A549 (cell line): ENCODE measurements at regions not wholly inside any gene's neighbourhood (a gene's known extent, or its start where the extent isn't known, plus 50 kb on each side); places are given as distances from the start of the nearest gene placed in this dataset.

Source experiments
- ATAC-seq, 2 experiments: fragments of 200-7000 bp in 1 of 2; fragments of >200 bp in 1 of 2; cut with Nextera tagmentation in 1 of 2; cut with Tn5 transposase in 1 of 2; 3 replicates each; pipeline versions ENCODE4 v1.8.0 to v1.9.1; 2018 to 2020; ENCODE audit warnings: mild to moderate bottlenecking in 1 of 2, moderate library complexity in 1 of 2
- CTCF ChIA-PET: fragments of 300-600 bp; sonication (Branson Sonifier 250); formaldehyde crosslinking; extraction: SDS; loops from one replicate; lab custom pipeline; 2021; ENCODE audit warnings: antibody characterized with exemption, inconsistent platforms; lab: Yijun Ruan, JAX
- POLR2A ChIA-PET: fragments of 350-600 bp; formaldehyde crosslinking; extraction: SDS; loops from one replicate; lab custom pipeline; 2021; ENCODE audit warnings: antibody characterized with exemption, inconsistent platforms; lab: Yijun Ruan, JAX
- DNase-seq, 2 experiments: peaks; one replicate each; pipeline versions ENCODE4 v3.0.0 to v3.0.0-alpha.2; 2011 to 2016; ENCODE audit warnings: low read depth in 1 of 2, low spot score in 1 of 2
- FAIRE-seq: peaks from 2 replicates; lab custom pipeline; 2011; peaks lifted over from hg19 to GRCh38; lab: Jason Lieb, UNC
- H3K27ac ChIP-seq, 2 experiments: fragments of >200 bp; sonication (Bioruptor Twin); formaldehyde crosslinking; 3 replicates each; pipeline ENCODE4 v1.5.1; 2016 to 2017
- H3K4me1 ChIP-seq: fragments of >200 bp; sonication (Bioruptor Twin); formaldehyde crosslinking; 3 replicates; pipeline ENCODE4 v1.6.1; 2016
- H3K4me2 ChIP-seq: fragments of >200 bp; sonication (Bioruptor Twin); formaldehyde crosslinking; 3 replicates; pipeline ENCODE4 v1.6.1; 2016
- H3K4me3 ChIP-seq: fragments of >200 bp; sonication (Bioruptor Twin); formaldehyde crosslinking; 3 replicates; pipeline ENCODE4 v1.5.1; 2016
- H3K9me3 ChIP-seq: fragments of >200 bp; sonication (Bioruptor Twin); formaldehyde crosslinking; 3 replicates; pipeline ENCODE4 v1.6.1; 2016
- CBX2 ChIP-seq: fragments of 200-600 bp; sonication (generic); IDR thresholded peaks from 2 replicates; pipeline ENCODE4 v1.6.1; 2016; ENCODE audit warnings: low read depth, mild to moderate bottlenecking, borderline replicate concordance
- CBX8 ChIP-seq: fragments of 200-600 bp; sonication (generic); IDR thresholded peaks from 2 replicates; pipeline ENCODE4 v1.6.1; 2016
- CHD2 ChIP-seq: fragments of 150-350 bp; IDR thresholded peaks from 2 replicates; pipeline ENCODE4 v1.6.1; 2014; ENCODE audit warnings: low read length; ENCODE audit not compliant: partially characterized antibody
- EHMT2 ChIP-seq: fragments of 200-600 bp; sonication (generic); IDR thresholded peaks from 2 replicates; pipeline ENCODE4 v1.6.1; 2016; ENCODE audit warnings: antibody characterized with exemption, low read depth, mild to moderate bottlenecking, moderate library complexity
- ELK1 ChIP-seq: fragments of 150-350 bp; IDR thresholded peaks from 2 replicates; pipeline ENCODE4 v1.6.1; 2014; ENCODE audit warnings: low read depth, mild to moderate bottlenecking, low read length
- EP300 ChIP-seq, 2 experiments: fragments of >200 bp; sonication (Bioruptor Twin); formaldehyde crosslinking; IDR thresholded peaks; 2 replicates in 1 of 2; 3 replicates in 1 of 2; pipeline ENCODE4 v1.6.1; 2016 to 2017
- ESRRA ChIP-seq: fragments of 150-350 bp; IDR thresholded peaks from 2 replicates; pipeline ENCODE4 v1.6.1; 2014; ENCODE audit warnings: mild to moderate bottlenecking, low read length, borderline replicate concordance
- FOSB ChIP-seq: fragments of 250-450 bp; sonication (Bioruptor Pico); IDR thresholded peaks from 2 replicates; pipeline ENCODE4 v1.5.0; 2020; ENCODE audit warnings: mild to moderate bottlenecking, moderate library complexity
- FOSL2 ChIP-seq, 2 experiments: fragments of 450-650 bp in 1 of 2; fragments of >200 bp in 1 of 2; sonication (Bioruptor Twin) in 1 of 2; formaldehyde crosslinking; IDR thresholded peaks; 2 replicates each; pipeline versions ENCODE4 v1.5.0 to v1.6.1; 2016 to 2020; ENCODE audit warnings: mild to moderate bottlenecking in 1 of 2, moderate library complexity in 1 of 2
- HES2 ChIP-seq: fragments of >200 bp; sonication (Bioruptor Twin); formaldehyde crosslinking; IDR thresholded peaks from 2 replicates; pipeline ENCODE4 v1.6.1; 2016
- HMGXB4 ChIP-seq: fragments of 250-450 bp; sonication (Bioruptor Pico); IDR thresholded peaks from 2 replicates; pipeline ENCODE4 v1.5.0; 2021; ENCODE audit warnings: mild to moderate bottlenecking, moderate library complexity, borderline replicate concordance
- HOXB5 ChIP-seq: fragments of 250-450 bp; sonication (Bioruptor Pico); IDR thresholded peaks from 2 replicates; pipeline ENCODE4 v1.5.0; 2020; ENCODE audit warnings: mild to moderate bottlenecking, moderate library complexity
- KDM1A ChIP-seq: fragments of 200-600 bp; sonication (generic); IDR thresholded peaks from 2 replicates; pipeline ENCODE4 v1.6.1; 2016; ENCODE audit warnings: low read depth, mild to moderate bottlenecking
- MAFK ChIP-seq: fragments of 450-650 bp; IDR thresholded peaks from 2 replicates; pipeline ENCODE4 v1.6.1; 2014; ENCODE audit not compliant: partially characterized antibody
- NFE2L2 ChIP-seq: fragments of 150-350 bp; conservative IDR thresholded peaks from 2 replicates; pipeline ENCODE4 v1.6.1; 2014; ENCODE audit warnings: low read length
- NPAS2 ChIP-seq: fragments of 250-450 bp; sonication (Bioruptor Pico); IDR thresholded peaks from 2 replicates; pipeline ENCODE4 v1.8.0; 2022; ENCODE audit warnings: mild to moderate bottlenecking, moderate library complexity, borderline replicate concordance
- NR3C1 ChIP-seq: fragments of >200 bp; sonication (Bioruptor Twin); formaldehyde crosslinking; IDR thresholded peaks from 3 replicates; pipeline ENCODE4 v1.6.1; 2017
- PHF8 ChIP-seq: fragments of 200-600 bp; sonication (generic); IDR thresholded peaks from 2 replicates; pipeline ENCODE4 v1.6.1; 2016; ENCODE audit warnings: low read depth, mild to moderate bottlenecking, antibody characterized with exemption, moderate library complexity, borderline replicate concordance
- POLR2AphosphoS2 ChIP-seq: conservative IDR thresholded peaks from 2 replicates; pipeline ENCODE4 v1.6.1; 2012; ENCODE audit warnings: low read length, improper control_type of control experiment, inconsistent platforms
- RCOR1 ChIP-seq: fragments of 150-350 bp; IDR thresholded peaks from 2 replicates; pipeline ENCODE4 v1.6.1; 2014; ENCODE audit warnings: antibody characterized with exemption, low read length, low read depth
- RNF2 ChIP-seq: fragments of 200-600 bp; sonication (generic); IDR thresholded peaks from 2 replicates; pipeline ENCODE4 v1.6.1; 2016; ENCODE audit warnings: low read depth, mild to moderate bottlenecking, antibody characterized with exemption, moderate library complexity, borderline replicate concordance
- SMC3 ChIP-seq: fragments of >200 bp; sonication (Bioruptor Twin); formaldehyde crosslinking; IDR thresholded peaks from 3 replicates; pipeline ENCODE4 v1.6.1; 2018; ENCODE audit warnings: inconsistent platforms
- SREBF2 ChIP-seq: fragments of 450-650 bp; IDR thresholded peaks from 2 replicates; pipeline ENCODE4 v1.6.1; 2014; ENCODE audit warnings: mild to moderate bottlenecking, moderate library complexity
- ZFP36 ChIP-seq: fragments of 450-650 bp; IDR thresholded peaks from 2 replicates; pipeline ENCODE4 v1.6.1; 2014; ENCODE audit warnings: borderline replicate concordance; ENCODE audit not compliant: partially characterized antibody
- ZNF302 ChIP-seq: fragments of 250-450 bp; sonication (Bioruptor Pico); IDR thresholded peaks from 2 replicates; pipeline ENCODE4 v1.9.0; 2021; ENCODE audit warnings: inconsistent platforms, mild to moderate bottlenecking, moderate library complexity
- WGBS: methylation state at CpG from one replicate; pipeline ENCODE4 v1.1.6; 2017; ENCODE audit errors: missing lambda C conversion rate; 5-methylcytosine and 5-hydroxymethylcytosine counted together
- TF ChIP-seq, protein P1 (sequence below): fragments of 450-650 bp; IDR thresholded peaks from 2 replicates; pipeline ENCODE4 v1.6.1; 2014; ENCODE audit warnings: antibody characterized with exemption
- TF ChIP-seq, protein P2 (sequence below): fragments of >200 bp; sonication (Bioruptor Twin); formaldehyde crosslinking; IDR thresholded peaks from 3 replicates; pipeline ENCODE4 v1.6.1; 2016

- no peak overlapping the region for H3K4me2 ChIP-seq
- WGBS, result 3% methylated on average over 6 of the region's 6 CpGs
- DNase-seq, result no peak
- FAIRE-seq, result no peak
- no peak for ATAC-seq
- H3K4me3 ChIP-seq, result no peak overlapping the region
- no peak overlapping the region for H3K27ac ChIP-seq
- no peaks in the 10 kb centered on the region for H3K9me3 ChIP-seq
- H3K4me1 ChIP-seq, result no peaks in the 10 kb centered on the region
- ChIA-PET POLR2A (no interaction called here), CTCF (no interaction called here)
- no peak for TF ChIP-seq NFE2L2
- no peak for TF ChIP-seq ZFP36
- TF ChIP-seq MAFK, result no peak
- no peak for TF ChIP-seq HOXB5 (CRISPR knock-in tag)
- no peak for TF ChIP-seq RCOR1
- TF ChIP-seq, protein P1, sequence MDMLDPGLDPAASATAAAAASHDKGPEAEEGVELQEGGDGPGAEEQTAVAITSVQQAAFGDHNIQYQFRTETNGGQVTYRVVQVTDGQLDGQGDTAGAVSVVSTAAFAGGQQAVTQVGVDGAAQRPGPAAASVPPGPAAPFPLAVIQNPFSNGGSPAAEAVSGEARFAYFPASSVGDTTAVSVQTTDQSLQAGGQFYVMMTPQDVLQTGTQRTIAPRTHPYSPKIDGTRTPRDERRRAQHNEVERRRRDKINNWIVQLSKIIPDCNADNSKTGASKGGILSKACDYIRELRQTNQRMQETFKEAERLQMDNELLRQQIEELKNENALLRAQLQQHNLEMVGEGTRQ, result no peak
- TF ChIP-seq, all 56 proteins: peak for 0
Measured at GRCh38 chrX:138865093-138865649, 153.7 kb upstream of the FGF13 start.

- no peaks in the 10 kb centered on the region for H3K4me1 ChIP-seq
- ATAC-seq (no peak), DNase-seq (no peak), FAIRE-seq (no peak)
- no peak overlapping the region for H3K4me2 ChIP-seq
- H3K9me3 ChIP-seq, result no peaks in the 10 kb centered on the region
- ChIA-PET CTCF (no interaction called here), POLR2A (no interaction called here)
- TF ChIP-seq HMGXB4 (CRISPR knock-in tag) (no peak), SREBF2 (no peak), CBX2 (no peak), NR3C1 (no peak), CHD2 (no peak), RCOR1 (no peak), ELK1 (no peak), EP300 (IDR thresholded peaks at IDR 0.05) (no peak), KDM1A (no peak), RNF2 (no peak), NPAS2 (no peak), CBX8 (no peak), ESRRA (no peak), MAFK (no peak)
- TF ChIP-seq, protein P1, result no peak
- H3K4me3 ChIP-seq, result no peak overlapping the region
- H3K27ac ChIP-seq, result no peak overlapping the region
- 0% methylated on average over 2 of the region's 2 CpGs for WGBS
Measured at GRCh38 chrX:138859421-138859820, 147.9 kb upstream of the FGF13 start.

DNA sequence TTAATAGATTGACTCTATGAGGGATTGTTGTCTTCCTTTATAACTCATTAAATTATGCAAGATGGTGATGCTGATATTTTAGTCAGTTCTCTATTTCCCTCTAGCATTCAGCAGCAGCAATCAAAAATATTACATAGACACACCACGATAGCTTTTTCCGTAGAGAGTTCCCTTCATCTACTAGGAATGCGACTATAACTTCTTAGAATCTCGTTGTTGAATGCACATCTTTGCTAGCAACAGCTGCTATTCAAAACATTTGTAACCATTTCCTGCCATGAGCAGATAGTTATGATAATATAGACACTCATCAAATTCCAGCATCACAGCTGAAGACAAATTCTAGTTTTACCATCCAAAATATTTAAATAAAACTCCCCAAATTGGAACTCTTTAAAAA lies 147.4 kb upstream of the FGF13 start:
- Histone ChIP-seq H3K9me3 (no peaks in the 10 kb centered on the region), H3K27ac (no peak overlapping the region), H3K4me3 (no peak overlapping the region), H3K4me1 (no peaks in the 10 kb centered on the region), H3K4me2 (no peak overlapping the region)
- FAIRE-seq (no peak), ATAC-seq (no peak), DNase-seq (no peak)
- ChIA-PET CTCF (no interaction called here), POLR2A (no interaction called here)
- 36% methylated on average over 4 of the region's 4 CpGs for WGBS
- TF ChIP-seq CBX2 (no peak), FOSB (CRISPR knock-in tag) (no peak), PHF8 (no peak), FOSL2 (IDR thresholded peaks at IDR 0.05) (no peak), FOSL2 (CRISPR knock-in tag; IDR thresholded peaks at IDR 0.05) (no peak), SMC3 (no peak), EHMT2 (no peak), RCOR1 (no peak), ZNF302 (CRISPR knock-in tag) (no peak), HES2 (no peak), POLR2AphosphoS2 (no peak)
- TF ChIP-seq, protein P1, result no peak
- TF ChIP-seq, protein P2, sequence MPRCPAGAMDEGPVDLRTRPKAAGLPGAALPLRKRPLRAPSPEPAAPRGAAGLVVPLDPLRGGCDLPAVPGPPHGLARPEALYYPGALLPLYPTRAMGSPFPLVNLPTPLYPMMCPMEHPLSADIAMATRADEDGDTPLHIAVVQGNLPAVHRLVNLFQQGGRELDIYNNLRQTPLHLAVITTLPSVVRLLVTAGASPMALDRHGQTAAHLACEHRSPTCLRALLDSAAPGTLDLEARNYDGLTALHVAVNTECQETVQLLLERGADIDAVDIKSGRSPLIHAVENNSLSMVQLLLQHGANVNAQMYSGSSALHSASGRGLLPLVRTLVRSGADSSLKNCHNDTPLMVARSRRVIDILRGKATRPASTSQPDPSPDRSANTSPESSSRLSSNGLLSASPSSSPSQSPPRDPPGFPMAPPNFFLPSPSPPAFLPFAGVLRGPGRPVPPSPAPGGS, result no peak
